ENCODE measurements at regions not wholly inside any gene's neighbourhood (a gene's known extent, or its start where the extent isn't known, plus 50 kb on each side); places are given as distances from the start of the nearest gene placed in this dataset.

DNA sequence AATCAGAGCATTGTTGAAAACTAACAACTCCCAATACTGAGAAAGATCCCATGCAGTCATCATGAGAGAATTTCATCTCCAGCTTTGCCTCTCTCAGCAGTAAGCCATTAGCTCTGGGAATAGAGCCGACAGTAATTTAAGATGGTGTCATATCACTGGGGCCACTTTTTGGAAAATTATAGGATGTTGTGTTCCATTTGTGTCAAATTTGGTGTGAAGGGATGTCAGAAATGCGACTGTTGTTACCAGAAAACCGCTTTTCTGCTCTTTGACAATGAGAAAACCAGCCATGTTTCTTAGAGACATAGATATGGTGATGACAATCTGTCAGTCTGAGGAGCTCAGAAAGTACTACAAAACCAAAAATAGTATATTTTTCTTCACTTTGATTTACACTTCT lies 106.3 kb upstream of the KHDRBS2 start:
- TF ChIP-seq, protein P1, sequence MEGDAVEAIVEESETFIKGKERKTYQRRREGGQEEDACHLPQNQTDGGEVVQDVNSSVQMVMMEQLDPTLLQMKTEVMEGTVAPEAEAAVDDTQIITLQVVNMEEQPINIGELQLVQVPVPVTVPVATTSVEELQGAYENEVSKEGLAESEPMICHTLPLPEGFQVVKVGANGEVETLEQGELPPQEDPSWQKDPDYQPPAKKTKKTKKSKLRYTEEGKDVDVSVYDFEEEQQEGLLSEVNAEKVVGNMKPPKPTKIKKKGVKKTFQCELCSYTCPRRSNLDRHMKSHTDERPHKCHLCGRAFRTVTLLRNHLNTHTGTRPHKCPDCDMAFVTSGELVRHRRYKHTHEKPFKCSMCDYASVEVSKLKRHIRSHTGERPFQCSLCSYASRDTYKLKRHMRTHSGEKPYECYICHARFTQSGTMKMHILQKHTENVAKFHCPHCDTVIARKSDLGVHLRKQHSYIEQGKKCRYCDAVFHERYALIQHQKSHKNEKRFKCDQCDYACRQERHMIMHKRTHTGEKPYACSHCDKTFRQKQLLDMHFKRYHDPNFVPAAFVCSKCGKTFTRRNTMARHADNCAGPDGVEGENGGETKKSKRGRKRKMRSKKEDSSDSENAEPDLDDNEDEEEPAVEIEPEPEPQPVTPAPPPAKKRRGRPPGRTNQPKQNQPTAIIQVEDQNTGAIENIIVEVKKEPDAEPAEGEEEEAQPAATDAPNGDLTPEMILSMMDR (IDR thresholded peaks at IDR 0.05; ENCODE audit: extremely low read depth in 1 of 2, insufficient read depth in 1 of 2, low read depth in 1 of 2, low read length in 2 of 2), result no peak
- no peak for TF ChIP-seq POLR2A (IDR thresholded peaks at IDR 0.05; ENCODE audit: low read depth, low read length)
